ENCODE measurements at regions not wholly inside any gene's neighbourhood (a gene's known extent, or its start where the extent isn't known, plus 50 kb on each side); places are given as distances from the start of the nearest gene placed in this dataset.

GRCh38 chr2:236761358-236761757, 191.7 kb downstream of the ACKR3 start:
- no peaks in the 10 kb centered on the region for H3K27me3 ChIP-seq (ENCODE audit: control insufficient read depth in 1 of 2, insufficient read depth in 2 of 2, low read length in 2 of 2)
- H3K9me3 ChIP-seq (ENCODE audit: control insufficient read depth in 2 of 2, low read length in 2 of 2) = no peaks in the 10 kb centered on the region
- no peaks in the 10 kb centered on the region for H3K36me3 ChIP-seq (ENCODE audit: control insufficient read depth in 2 of 2, insufficient read depth in 2 of 2, low read length in 2 of 2)
- H3K9ac ChIP-seq (ENCODE audit: low read length in 2 of 2) = no peak overlapping the region
- H3K27ac ChIP-seq (ENCODE audit: low read length) = no peak overlapping the region
- H3K4me3 ChIP-seq (ENCODE audit: low read length in 2 of 2) = no peak overlapping the region
- no peaks in the 10 kb centered on the region for H3K4me1 ChIP-seq (ENCODE audit: control insufficient read depth, insufficient read depth, low read length)

GRCh38 chr2:236762628-236763027, 193.0 kb downstream of the ACKR3 start:
- H3K36me3 ChIP-seq (ENCODE audit: control insufficient read depth in 2 of 2, insufficient read depth in 2 of 2, low read length in 2 of 2) = no peaks in the 10 kb centered on the region
- H3K4me3 ChIP-seq (ENCODE audit: low read length in 2 of 2) = no peak overlapping the region
- no peak overlapping the region for H3K27ac ChIP-seq (ENCODE audit: low read length)
- no peaks in the 10 kb centered on the region for H3K4me1 ChIP-seq (ENCODE audit: control insufficient read depth, insufficient read depth, low read length)
- H3K27me3 ChIP-seq (ENCODE audit: control insufficient read depth in 1 of 2, insufficient read depth in 2 of 2, low read length in 2 of 2) = no peaks in the 10 kb centered on the region
- H3K9ac ChIP-seq (ENCODE audit: low read length in 2 of 2) = no peak overlapping the region
- H3K9me3 ChIP-seq (ENCODE audit: control insufficient read depth in 2 of 2, low read length in 2 of 2) = peaks cover 0 to 2% of the 10 kb centered on the region in 2 donors

GRCh38 chr2:236763857-236764256, 194.2 kb downstream of the ACKR3 start:
- Histone ChIP-seq H3K27me3 (ENCODE audit: control insufficient read depth in 1 of 2, insufficient read depth in 2 of 2, low read length in 2 of 2) (peaks cover 0 to 2% of the 10 kb centered on the region in 2 donors), H3K4me3 (ENCODE audit: low read length in 2 of 2) (no peak overlapping the region), H3K9ac (ENCODE audit: low read length in 2 of 2) (no peak overlapping the region), H3K9me3 (ENCODE audit: control insufficient read depth in 2 of 2, low read length in 2 of 2) (peaks cover 0 to 2% of the 10 kb centered on the region in 2 donors), H3K27ac (ENCODE audit: low read length) (no peak overlapping the region), H3K36me3 (ENCODE audit: control insufficient read depth in 2 of 2, insufficient read depth in 2 of 2, low read length in 2 of 2) (no peaks in the 10 kb centered on the region), H3K4me1 (ENCODE audit: control insufficient read depth, insufficient read depth, low read length) (no peaks in the 10 kb centered on the region)

- no peak overlapping the region for H3K27ac ChIP-seq (ENCODE audit: low read length)
- H3K4me3 ChIP-seq (ENCODE audit: low read length in 2 of 2) = no peak overlapping the region
- H3K27me3 ChIP-seq (ENCODE audit: control insufficient read depth in 1 of 2, insufficient read depth in 2 of 2, low read length in 2 of 2) = peaks cover 0 to 5% of the 10 kb centered on the region in 2 donors
Measured at GRCh38 chr2:236764716-236765115, 195.1 kb downstream of the ACKR3 start.

GRCh38 chr2:236765478-236765877, 195.9 kb downstream of the ACKR3 start:
- no peak overlapping the region for H3K9ac ChIP-seq (ENCODE audit: low read length in 2 of 2)
- H3K36me3 ChIP-seq (ENCODE audit: control insufficient read depth in 2 of 2, insufficient read depth in 2 of 2, low read length in 2 of 2) = no peaks in the 10 kb centered on the region
- no peak overlapping the region for H3K27ac ChIP-seq (ENCODE audit: low read length)
- H3K9me3 ChIP-seq (ENCODE audit: control insufficient read depth in 2 of 2, low read length in 2 of 2) = peaks cover 0 to 2% of the 10 kb centered on the region in 2 donors
- H3K4me3 ChIP-seq (ENCODE audit: low read length in 2 of 2) = no peak overlapping the region
- peaks cover 0 to 9% of the 10 kb centered on the region in 2 donors for H3K27me3 ChIP-seq (ENCODE audit: control insufficient read depth in 1 of 2, insufficient read depth in 2 of 2, low read length in 2 of 2)
- H3K4me1 ChIP-seq (ENCODE audit: control insufficient read depth, insufficient read depth, low read length) = no peaks in the 10 kb centered on the region

More at GRCh38 chr2:236764716-236765115, 195.1 kb downstream of the ACKR3 start:
- Histone ChIP-seq H3K36me3 (ENCODE audit: control insufficient read depth in 2 of 2, insufficient read depth in 2 of 2, low read length in 2 of 2) (no peaks in the 10 kb centered on the region), H3K9me3 (ENCODE audit: control insufficient read depth in 2 of 2, low read length in 2 of 2) (peaks cover 0 to 2% of the 10 kb centered on the region in 2 donors), H3K9ac (ENCODE audit: low read length in 2 of 2) (no peak overlapping the region), H3K4me1 (ENCODE audit: control insufficient read depth, insufficient read depth, low read length) (no peaks in the 10 kb centered on the region)

GRCh38 chr2:236766850-236767249, 197.2 kb downstream of the ACKR3 start:
- Histone ChIP-seq H3K9me3 (ENCODE audit: control insufficient read depth in 2 of 2, low read length in 2 of 2) (peaks cover 0 to 2% of the 10 kb centered on the region in 2 donors), H3K9ac (ENCODE audit: low read length in 2 of 2) (no peak overlapping the region), H3K27ac (ENCODE audit: low read length) (no peak overlapping the region)

GRCh38 chr2:236767941-236768340, 198.3 kb downstream of the ACKR3 start:
- H3K9me3 ChIP-seq (ENCODE audit: control insufficient read depth in 2 of 2, low read length in 2 of 2) = peaks cover 0 to 2% of the 10 kb centered on the region in 2 donors
- H3K4me1 ChIP-seq (ENCODE audit: control insufficient read depth, insufficient read depth, low read length) = no peaks in the 10 kb centered on the region
- H3K9ac ChIP-seq (ENCODE audit: low read length in 2 of 2) = no peak overlapping the region
- no peak overlapping the region for H3K27ac ChIP-seq (ENCODE audit: low read length)
- H3K36me3 ChIP-seq (ENCODE audit: control insufficient read depth in 2 of 2, insufficient read depth in 2 of 2, low read length in 2 of 2) = no peaks in the 10 kb centered on the region
- H3K4me3 ChIP-seq (ENCODE audit: low read length in 2 of 2) = no peak overlapping the region
- H3K27me3 ChIP-seq (ENCODE audit: control insufficient read depth in 1 of 2, insufficient read depth in 2 of 2, low read length in 2 of 2) = peaks cover 0 to 9% of the 10 kb centered on the region in 2 donors

More at GRCh38 chr2:236766850-236767249, 197.2 kb downstream of the ACKR3 start:
- H3K27me3 ChIP-seq (ENCODE audit: control insufficient read depth in 1 of 2, insufficient read depth in 2 of 2, low read length in 2 of 2) = peaks cover 0 to 9% of the 10 kb centered on the region in 2 donors
- no peaks in the 10 kb centered on the region for H3K36me3 ChIP-seq (ENCODE audit: control insufficient read depth in 2 of 2, insufficient read depth in 2 of 2, low read length in 2 of 2)
- no peak overlapping the region for H3K4me3 ChIP-seq (ENCODE audit: low read length in 2 of 2)
- no peaks in the 10 kb centered on the region for H3K4me1 ChIP-seq (ENCODE audit: control insufficient read depth, insufficient read depth, low read length)

GRCh38 chr2:236768393-236769140, 198.9 kb downstream of the ACKR3 start:
- Histone ChIP-seq H3K4me3 (ENCODE audit: low read length in 2 of 2) (no peak overlapping the region), H3K27ac (ENCODE audit: low read length) (no peak overlapping the region), H3K9me3 (ENCODE audit: control insufficient read depth in 2 of 2, low read length in 2 of 2) (peaks cover 0 to 2% of the 10 kb centered on the region in 2 donors), H3K27me3 (ENCODE audit: control insufficient read depth in 1 of 2, insufficient read depth in 2 of 2, low read length in 2 of 2) (peaks cover 0 to 9% of the 10 kb centered on the region in 2 donors), H3K36me3 (ENCODE audit: control insufficient read depth in 2 of 2, insufficient read depth in 2 of 2, low read length in 2 of 2) (no peaks in the 10 kb centered on the region), H3K4me1 (ENCODE audit: control insufficient read depth, insufficient read depth, low read length) (no peaks in the 10 kb centered on the region), H3K9ac (ENCODE audit: low read length in 2 of 2) (no peak overlapping the region)

GRCh38 chr2:236769981-236770671, 200.5 kb downstream of the ACKR3 start:
- Histone ChIP-seq H3K9me3 (ENCODE audit: control insufficient read depth in 2 of 2, low read length in 2 of 2) (peaks cover 0 to 2% of the 10 kb centered on the region in 2 donors), H3K27me3 (ENCODE audit: control insufficient read depth in 1 of 2, insufficient read depth in 2 of 2, low read length in 2 of 2) (peaks cover 0 to 9% of the 10 kb centered on the region in 2 donors), H3K4me3 (ENCODE audit: low read length in 2 of 2) (no peak overlapping the region), H3K9ac (ENCODE audit: low read length in 2 of 2) (no peak overlapping the region), H3K27ac (ENCODE audit: low read length) (no peak overlapping the region), H3K36me3 (ENCODE audit: control insufficient read depth in 2 of 2, insufficient read depth in 2 of 2, low read length in 2 of 2) (no peaks in the 10 kb centered on the region), H3K4me1 (ENCODE audit: control insufficient read depth, insufficient read depth, low read length) (no peaks in the 10 kb centered on the region)

- Histone ChIP-seq H3K27me3 (ENCODE audit: control insufficient read depth in 1 of 2, insufficient read depth in 2 of 2, low read length in 2 of 2) (peaks cover 0 to 9% of the 10 kb centered on the region in 2 donors), H3K4me3 (ENCODE audit: low read length in 2 of 2) (no peak overlapping the region), H3K9me3 (ENCODE audit: control insufficient read depth in 2 of 2, low read length in 2 of 2) (no peaks in the 10 kb centered on the region), H3K27ac (ENCODE audit: low read length) (no peak overlapping the region), H3K4me1 (ENCODE audit: control insufficient read depth, insufficient read depth, low read length) (no peaks in the 10 kb centered on the region), H3K36me3 (ENCODE audit: control insufficient read depth in 2 of 2, insufficient read depth in 2 of 2, low read length in 2 of 2) (no peaks in the 10 kb centered on the region), H3K9ac (ENCODE audit: low read length in 2 of 2) (no peak overlapping the region)
Measured at GRCh38 chr2:236772220-236772837, 202.7 kb downstream of the ACKR3 start.

All from stomach smooth muscle (tissue), 2 donors.